GM18498 (cell line): ENCODE measurements at regions not wholly inside any gene's neighbourhood (a gene's known extent, or its start where the extent isn't known, plus 50 kb on each side); places are given as distances from the start of the nearest gene placed in this dataset.

Experiments used
- ATAC-seq: cut with Tn5 transposase; IDR thresholded peaks from one replicate; pipeline ENCODE4 v1.9.1; 2021; ENCODE audit warnings: mild to moderate bottlenecking, moderate library complexity; ENCODE audit not compliant: unreplicated experiment

- no peak for ATAC-seq
Measured at GRCh38 chr6:71584712-71585436, 296.3 kb downstream of the OGFRL1 start.

- no peak for ATAC-seq
Measured at GRCh38 chr6:71585472-71585871, 296.9 kb downstream of the OGFRL1 start.

- no peak for ATAC-seq
Measured at GRCh38 chr6:71588490-71588889, 297.9 kb upstream of the RIMS1 start.

GRCh38 chr6:71589254-71589653, 297.1 kb upstream of the RIMS1 start:
- no peak for ATAC-seq

GRCh38 chr6:71592643-71593042, 293.7 kb upstream of the RIMS1 start:
- ATAC-seq, result no peak

GRCh38 chr6:71599359-71599758, 287.0 kb upstream of the RIMS1 start:
- no peak for ATAC-seq

GRCh38 chr6:71602385-71603007, 283.9 kb upstream of the RIMS1 start:
- ATAC-seq, result no peak

GRCh38 chr6:71603021-71603420, 283.3 kb upstream of the RIMS1 start:
- ATAC-seq, result no peak

GRCh38 chr6:71608646-71609045, 277.7 kb upstream of the RIMS1 start:
- no peak for ATAC-seq

- ATAC-seq, result no peak
Measured at GRCh38 chr6:71619836-71620235, 266.5 kb upstream of the RIMS1 start.

GRCh38 chr6:71621918-71622519, 264.3 kb upstream of the RIMS1 start:
- no peak for ATAC-seq

- ATAC-seq, result no peak
Measured at GRCh38 chr6:71642120-71642519, 244.2 kb upstream of the RIMS1 start.

GRCh38 chr6:71642793-71643192, 243.6 kb upstream of the RIMS1 start:
- ATAC-seq, result no peak

GRCh38 chr6:71645299-71645698, 241.1 kb upstream of the RIMS1 start:
- no peak for ATAC-seq

GRCh38 chr6:71649915-71650314, 236.4 kb upstream of the RIMS1 start:
- ATAC-seq, result no peak

- no peak for ATAC-seq
Measured at GRCh38 chr6:71651636-71652035, 234.7 kb upstream of the RIMS1 start.

- ATAC-seq, result no peak
Measured at GRCh38 chr6:71656121-71656520, 230.2 kb upstream of the RIMS1 start.

- no peak for ATAC-seq
Measured at GRCh38 chr6:71665931-71666330, 220.4 kb upstream of the RIMS1 start.

GRCh38 chr6:71672876-71673275, 213.5 kb upstream of the RIMS1 start:
- no peak for ATAC-seq

GRCh38 chr6:71675386-71675785, 211.0 kb upstream of the RIMS1 start:
- no peak for ATAC-seq

- ATAC-seq, result no peak
Measured at GRCh38 chr6:71676298-71676697, 210.1 kb upstream of the RIMS1 start.

- no peak for ATAC-seq
Measured at GRCh38 chr6:71678091-71678490, 208.3 kb upstream of the RIMS1 start.
